ENCODE measurements at regions not wholly inside any gene's neighbourhood (a gene's known extent, or its start where the extent isn't known, plus 50 kb on each side); places are given as distances from the start of the nearest gene placed in this dataset.

DNA sequence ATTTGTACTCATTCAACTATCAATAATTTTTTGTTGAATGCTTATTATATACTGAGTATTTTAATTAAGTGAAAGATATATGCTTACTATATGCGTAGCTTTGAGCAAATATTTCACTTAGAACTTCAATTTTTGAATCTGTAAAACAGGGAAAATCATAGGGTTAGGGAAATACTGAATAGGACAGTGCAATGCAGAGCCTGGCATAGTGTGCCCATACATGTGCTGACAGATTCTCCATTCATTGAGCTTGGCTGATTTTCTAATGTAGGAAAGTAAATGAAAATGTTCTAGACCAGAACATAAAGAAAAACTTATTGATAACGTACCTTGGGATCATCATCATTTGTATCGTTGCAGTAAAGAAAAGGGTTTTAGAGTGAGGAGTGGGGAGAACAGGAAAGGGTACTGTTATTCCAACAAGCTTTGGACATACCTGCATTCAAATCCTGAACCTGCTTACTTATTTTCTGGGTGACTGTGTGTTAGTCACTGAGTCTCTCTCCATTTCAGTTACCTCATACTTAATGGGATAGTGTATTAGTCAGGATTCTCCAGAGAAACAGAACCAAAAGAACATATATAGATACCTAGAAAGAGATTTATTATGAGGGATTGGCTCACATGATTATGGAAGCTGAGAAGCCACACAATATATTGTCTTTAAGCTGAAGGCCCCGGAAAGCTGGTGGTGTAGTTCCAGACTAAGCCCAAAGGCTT, 436.4 kb downstream of the ADAMTS20 start:
- H3K9ac ChIP-seq (ENCODE audit: low read length), result no peak overlapping the region

DNA sequence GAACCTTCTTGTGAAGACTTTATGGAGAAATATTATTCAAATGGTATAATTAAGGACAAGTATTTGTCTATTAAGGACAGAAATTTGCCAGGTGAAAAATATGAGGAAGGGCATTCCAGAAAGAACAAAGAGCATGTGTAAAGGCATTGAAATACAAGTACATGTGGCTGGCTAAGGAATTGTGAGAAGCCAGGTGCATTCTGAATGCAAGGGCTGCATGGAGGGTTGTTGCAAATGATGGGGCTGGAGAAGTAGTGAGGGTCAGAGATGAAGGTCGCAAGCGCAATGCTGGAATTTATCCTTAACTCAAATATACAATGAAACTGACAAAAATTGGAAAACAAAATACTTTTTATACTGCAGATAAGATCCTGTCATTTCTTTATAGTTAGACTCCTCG, 437.7 kb downstream of the ADAMTS20 start:
- H3K79me2 ChIP-seq (replicated peaks; ENCODE audit: insufficient read depth, low read length), result no peaks in the 10 kb centered on the region
- H3K27me3 ChIP-seq (ENCODE audit: insufficient read depth, low read depth, low read length), result no peaks in the 10 kb centered on the region
- no peak overlapping the region for H3K9ac ChIP-seq (ENCODE audit: low read length)
- H3K36me3 ChIP-seq (ENCODE audit: insufficient read depth, low read length), result no peaks in the 10 kb centered on the region
- no peaks in the 10 kb centered on the region for H3K9me3 ChIP-seq (ENCODE audit: low read length)
- H4K20me1 ChIP-seq (ENCODE audit: insufficient read depth), result no peaks in the 10 kb centered on the region
- TF ChIP-seq, protein P1, sequence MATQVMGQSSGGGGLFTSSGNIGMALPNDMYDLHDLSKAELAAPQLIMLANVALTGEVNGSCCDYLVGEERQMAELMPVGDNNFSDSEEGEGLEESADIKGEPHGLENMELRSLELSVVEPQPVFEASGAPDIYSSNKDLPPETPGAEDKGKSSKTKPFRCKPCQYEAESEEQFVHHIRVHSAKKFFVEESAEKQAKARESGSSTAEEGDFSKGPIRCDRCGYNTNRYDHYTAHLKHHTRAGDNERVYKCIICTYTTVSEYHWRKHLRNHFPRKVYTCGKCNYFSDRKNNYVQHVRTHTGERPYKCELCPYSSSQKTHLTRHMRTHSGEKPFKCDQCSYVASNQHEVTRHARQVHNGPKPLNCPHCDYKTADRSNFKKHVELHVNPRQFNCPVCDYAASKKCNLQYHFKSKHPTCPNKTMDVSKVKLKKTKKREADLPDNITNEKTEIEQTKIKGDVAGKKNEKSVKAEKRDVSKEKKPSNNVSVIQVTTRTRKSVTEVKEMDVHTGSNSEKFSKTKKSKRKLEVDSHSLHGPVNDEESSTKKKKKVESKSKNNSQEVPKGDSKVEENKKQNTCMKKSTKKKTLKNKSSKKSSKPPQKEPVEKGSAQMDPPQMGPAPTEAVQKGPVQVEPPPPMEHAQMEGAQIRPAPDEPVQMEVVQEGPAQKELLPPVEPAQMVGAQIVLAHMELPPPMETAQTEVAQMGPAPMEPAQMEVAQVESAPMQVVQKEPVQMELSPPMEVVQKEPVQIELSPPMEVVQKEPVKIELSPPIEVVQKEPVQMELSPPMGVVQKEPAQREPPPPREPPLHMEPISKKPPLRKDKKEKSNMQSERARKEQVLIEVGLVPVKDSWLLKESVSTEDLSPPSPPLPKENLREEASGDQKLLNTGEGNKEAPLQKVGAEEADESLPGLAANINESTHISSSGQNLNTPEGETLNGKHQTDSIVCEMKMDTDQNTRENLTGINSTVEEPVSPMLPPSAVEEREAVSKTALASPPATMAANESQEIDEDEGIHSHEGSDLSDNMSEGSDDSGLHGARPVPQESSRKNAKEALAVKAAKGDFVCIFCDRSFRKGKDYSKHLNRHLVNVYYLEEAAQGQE (IDR thresholded peaks at IDR 0.05; ENCODE audit: borderline replicate concordance), result no peak
- TF ChIP-seq TAF1 (IDR thresholded peaks at IDR 0.05; ENCODE audit: low read depth), result no peak
- no peak for TF ChIP-seq MXI1 (conservative IDR thresholded peaks at IDR 0.05; ENCODE audit: poor library complexity, severe bottlenecking)
- TF ChIP-seq SMC3 (conservative IDR thresholded peaks at IDR 0.05; ENCODE audit: poor library complexity), result no peak
- TF ChIP-seq, protein P2, sequence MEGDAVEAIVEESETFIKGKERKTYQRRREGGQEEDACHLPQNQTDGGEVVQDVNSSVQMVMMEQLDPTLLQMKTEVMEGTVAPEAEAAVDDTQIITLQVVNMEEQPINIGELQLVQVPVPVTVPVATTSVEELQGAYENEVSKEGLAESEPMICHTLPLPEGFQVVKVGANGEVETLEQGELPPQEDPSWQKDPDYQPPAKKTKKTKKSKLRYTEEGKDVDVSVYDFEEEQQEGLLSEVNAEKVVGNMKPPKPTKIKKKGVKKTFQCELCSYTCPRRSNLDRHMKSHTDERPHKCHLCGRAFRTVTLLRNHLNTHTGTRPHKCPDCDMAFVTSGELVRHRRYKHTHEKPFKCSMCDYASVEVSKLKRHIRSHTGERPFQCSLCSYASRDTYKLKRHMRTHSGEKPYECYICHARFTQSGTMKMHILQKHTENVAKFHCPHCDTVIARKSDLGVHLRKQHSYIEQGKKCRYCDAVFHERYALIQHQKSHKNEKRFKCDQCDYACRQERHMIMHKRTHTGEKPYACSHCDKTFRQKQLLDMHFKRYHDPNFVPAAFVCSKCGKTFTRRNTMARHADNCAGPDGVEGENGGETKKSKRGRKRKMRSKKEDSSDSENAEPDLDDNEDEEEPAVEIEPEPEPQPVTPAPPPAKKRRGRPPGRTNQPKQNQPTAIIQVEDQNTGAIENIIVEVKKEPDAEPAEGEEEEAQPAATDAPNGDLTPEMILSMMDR (IDR thresholded peaks at IDR 0.05; ENCODE audit: poor library complexity, severe bottlenecking), result no peak
- no peak for TF ChIP-seq POLR2AphosphoS5 (IDR thresholded peaks at IDR 0.05)
- no peak for TF ChIP-seq RAD21 (conservative IDR thresholded peaks at IDR 0.05)
- no peak for TF ChIP-seq EP300 (conservative IDR thresholded peaks at IDR 0.05; ENCODE audit: poor library complexity, severe bottlenecking)
- TF ChIP-seq EZH2 (IDR thresholded peaks at IDR 0.05; ENCODE audit: borderline replicate concordance, insufficient read depth, low read length, poor library complexity, severe bottlenecking), result no peak
- H2AFZ ChIP-seq (ENCODE audit: low read depth, low read length), result no peak overlapping the region
- H3K4me2 ChIP-seq (ENCODE audit: low read length), result no peak overlapping the region
- no peaks in the 10 kb centered on the region for H3K9me2 ChIP-seq (ENCODE audit: insufficient read depth, low read length)
- no peaks in the 10 kb centered on the region for H3F3A ChIP-seq (ENCODE audit: insufficient read depth, low read length, poor library complexity, severe bottlenecking)
- H3K4me3 ChIP-seq (ENCODE audit: low read length), result no peak overlapping the region
- H3K27ac ChIP-seq (ENCODE audit: low read length), result no peak overlapping the region

More for the DNA sequence above, 436.4 kb downstream of the ADAMTS20 start:
- H3K4me3 ChIP-seq (ENCODE audit: low read length), result no peak overlapping the region
- H3K9me3 ChIP-seq (ENCODE audit: low read length), result no peaks in the 10 kb centered on the region
- no peaks in the 10 kb centered on the region for H3F3A ChIP-seq (ENCODE audit: insufficient read depth, low read length, poor library complexity, severe bottlenecking)
- no peaks in the 10 kb centered on the region for H3K27me3 ChIP-seq (ENCODE audit: insufficient read depth, low read depth, low read length)
- no peak overlapping the region for H3K4me2 ChIP-seq (ENCODE audit: low read length)
- H4K20me1 ChIP-seq (ENCODE audit: insufficient read depth), result no peaks in the 10 kb centered on the region
- H3K27ac ChIP-seq (ENCODE audit: low read length), result no peak overlapping the region
- no peak overlapping the region for H2AFZ ChIP-seq (ENCODE audit: low read depth, low read length)
- H3K79me2 ChIP-seq (replicated peaks; ENCODE audit: insufficient read depth, low read length), result no peaks in the 10 kb centered on the region
- no peaks in the 10 kb centered on the region for H3K9me2 ChIP-seq (ENCODE audit: insufficient read depth, low read length)
- TF ChIP-seq MXI1 (conservative IDR thresholded peaks at IDR 0.05; ENCODE audit: poor library complexity, severe bottlenecking), result no peak
- no peak for TF ChIP-seq EZH2 (IDR thresholded peaks at IDR 0.05; ENCODE audit: borderline replicate concordance, insufficient read depth, low read length, poor library complexity, severe bottlenecking)
- no peak for TF ChIP-seq POLR2AphosphoS5 (IDR thresholded peaks at IDR 0.05)
- TF ChIP-seq, protein P2 (IDR thresholded peaks at IDR 0.05; ENCODE audit: poor library complexity, severe bottlenecking), result no peak
- no peak for TF ChIP-seq RAD21 (conservative IDR thresholded peaks at IDR 0.05)
- no peak for TF ChIP-seq EP300 (conservative IDR thresholded peaks at IDR 0.05; ENCODE audit: poor library complexity, severe bottlenecking)
- no peak for TF ChIP-seq TAF1 (IDR thresholded peaks at IDR 0.05; ENCODE audit: low read depth)
- TF ChIP-seq SMC3 (conservative IDR thresholded peaks at IDR 0.05; ENCODE audit: poor library complexity), result no peak
- TF ChIP-seq, protein P1 (IDR thresholded peaks at IDR 0.05; ENCODE audit: borderline replicate concordance), result no peak
- no peaks in the 10 kb centered on the region for H3K36me3 ChIP-seq (ENCODE audit: insufficient read depth, low read length)
